ENCODE measurements at regions not wholly inside any gene's neighbourhood (a gene's known extent, or its start where the extent isn't known, plus 50 kb on each side); places are given as distances from the start of the nearest gene placed in this dataset.

DNA sequence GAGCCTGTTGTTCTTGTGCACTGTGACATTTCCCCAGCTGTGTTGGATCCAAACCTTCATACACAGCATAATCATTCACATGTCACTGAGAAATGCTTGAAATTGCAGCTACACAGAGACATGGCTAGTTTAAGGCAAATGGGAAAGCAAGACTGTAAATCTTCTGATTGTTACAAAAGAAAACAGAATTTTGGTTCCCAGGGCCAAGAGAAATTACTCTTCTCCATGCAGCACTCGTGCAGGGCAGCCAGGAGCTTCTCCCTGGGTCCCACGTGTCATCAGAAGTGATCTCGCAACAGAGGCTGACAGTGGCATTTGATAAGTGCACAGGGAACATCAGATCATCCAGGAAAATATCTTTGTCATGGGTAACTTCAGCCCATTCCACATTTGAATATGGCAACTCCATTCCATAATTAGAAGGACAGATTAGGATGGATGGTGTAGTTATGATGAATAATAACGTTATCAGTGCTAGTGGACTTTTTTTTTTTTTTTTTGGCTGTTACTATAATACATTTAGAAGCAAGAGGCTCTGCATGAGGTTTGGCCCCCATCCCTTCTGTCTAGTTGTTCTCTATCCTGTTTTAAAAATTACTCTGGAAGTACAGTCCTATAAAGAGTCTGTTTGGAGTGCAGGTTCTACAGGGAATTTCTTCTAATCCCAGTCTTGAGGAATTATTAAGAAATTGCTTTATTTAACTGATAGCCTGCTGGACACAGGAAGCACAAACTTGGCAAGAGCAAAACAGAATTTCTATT lies 571.0 kb upstream of the NOX3 start:
- TF ChIP-seq, protein P1, sequence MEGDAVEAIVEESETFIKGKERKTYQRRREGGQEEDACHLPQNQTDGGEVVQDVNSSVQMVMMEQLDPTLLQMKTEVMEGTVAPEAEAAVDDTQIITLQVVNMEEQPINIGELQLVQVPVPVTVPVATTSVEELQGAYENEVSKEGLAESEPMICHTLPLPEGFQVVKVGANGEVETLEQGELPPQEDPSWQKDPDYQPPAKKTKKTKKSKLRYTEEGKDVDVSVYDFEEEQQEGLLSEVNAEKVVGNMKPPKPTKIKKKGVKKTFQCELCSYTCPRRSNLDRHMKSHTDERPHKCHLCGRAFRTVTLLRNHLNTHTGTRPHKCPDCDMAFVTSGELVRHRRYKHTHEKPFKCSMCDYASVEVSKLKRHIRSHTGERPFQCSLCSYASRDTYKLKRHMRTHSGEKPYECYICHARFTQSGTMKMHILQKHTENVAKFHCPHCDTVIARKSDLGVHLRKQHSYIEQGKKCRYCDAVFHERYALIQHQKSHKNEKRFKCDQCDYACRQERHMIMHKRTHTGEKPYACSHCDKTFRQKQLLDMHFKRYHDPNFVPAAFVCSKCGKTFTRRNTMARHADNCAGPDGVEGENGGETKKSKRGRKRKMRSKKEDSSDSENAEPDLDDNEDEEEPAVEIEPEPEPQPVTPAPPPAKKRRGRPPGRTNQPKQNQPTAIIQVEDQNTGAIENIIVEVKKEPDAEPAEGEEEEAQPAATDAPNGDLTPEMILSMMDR (IDR thresholded peaks at IDR 0.05): no peak
- TF ChIP-seq POLR2A (IDR thresholded peaks at IDR 0.05; ENCODE audit: low read depth) (no peak), EP300 (IDR thresholded peaks at IDR 0.05) (no peak), POLR2AphosphoS5 (IDR thresholded peaks at IDR 0.05) (no peak)

All from esophagus muscularis mucosa (tissue), 4 donors.